ENCODE measurements at regions not wholly inside any gene's neighbourhood (a gene's known extent, or its start where the extent isn't known, plus 50 kb on each side); places are given as distances from the start of the nearest gene placed in this dataset.

DNA sequence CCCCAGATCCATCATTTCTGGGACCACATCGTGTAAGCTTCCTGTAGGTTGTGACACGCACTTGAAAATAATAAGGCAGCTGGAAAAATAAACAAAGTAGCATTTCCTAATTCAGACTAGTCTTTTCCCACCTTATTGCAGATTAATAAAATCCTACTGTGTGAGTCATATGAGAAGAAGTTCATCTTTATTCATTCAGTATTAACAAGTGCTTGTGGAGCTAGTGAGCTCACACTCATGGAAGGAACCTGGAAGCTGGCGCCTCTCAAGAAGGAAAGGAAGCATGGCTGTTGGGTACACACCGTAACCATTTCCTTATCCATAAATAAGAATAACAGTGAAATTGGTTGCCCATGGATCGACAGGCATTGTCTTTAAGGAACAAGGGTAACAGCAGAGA, 152.6 kb upstream of the PFKP start:
- Histone ChIP-seq H3K9me3 (no peaks in the 10 kb centered on the region), H3K27ac (no peak overlapping the region), H3K4me3 (no peak overlapping the region), H3K4me1 (no peaks in the 10 kb centered on the region), H3K36me3 (no peaks in the 10 kb centered on the region), H3K27me3 (no peaks in the 10 kb centered on the region)
- TF ChIP-seq POLR2A (IDR thresholded peaks at IDR 0.05), result no peak
- TF ChIP-seq, protein P1, sequence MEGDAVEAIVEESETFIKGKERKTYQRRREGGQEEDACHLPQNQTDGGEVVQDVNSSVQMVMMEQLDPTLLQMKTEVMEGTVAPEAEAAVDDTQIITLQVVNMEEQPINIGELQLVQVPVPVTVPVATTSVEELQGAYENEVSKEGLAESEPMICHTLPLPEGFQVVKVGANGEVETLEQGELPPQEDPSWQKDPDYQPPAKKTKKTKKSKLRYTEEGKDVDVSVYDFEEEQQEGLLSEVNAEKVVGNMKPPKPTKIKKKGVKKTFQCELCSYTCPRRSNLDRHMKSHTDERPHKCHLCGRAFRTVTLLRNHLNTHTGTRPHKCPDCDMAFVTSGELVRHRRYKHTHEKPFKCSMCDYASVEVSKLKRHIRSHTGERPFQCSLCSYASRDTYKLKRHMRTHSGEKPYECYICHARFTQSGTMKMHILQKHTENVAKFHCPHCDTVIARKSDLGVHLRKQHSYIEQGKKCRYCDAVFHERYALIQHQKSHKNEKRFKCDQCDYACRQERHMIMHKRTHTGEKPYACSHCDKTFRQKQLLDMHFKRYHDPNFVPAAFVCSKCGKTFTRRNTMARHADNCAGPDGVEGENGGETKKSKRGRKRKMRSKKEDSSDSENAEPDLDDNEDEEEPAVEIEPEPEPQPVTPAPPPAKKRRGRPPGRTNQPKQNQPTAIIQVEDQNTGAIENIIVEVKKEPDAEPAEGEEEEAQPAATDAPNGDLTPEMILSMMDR (IDR thresholded peaks at IDR 0.05), result no peak
- DNase-seq, result no peak

DNA sequence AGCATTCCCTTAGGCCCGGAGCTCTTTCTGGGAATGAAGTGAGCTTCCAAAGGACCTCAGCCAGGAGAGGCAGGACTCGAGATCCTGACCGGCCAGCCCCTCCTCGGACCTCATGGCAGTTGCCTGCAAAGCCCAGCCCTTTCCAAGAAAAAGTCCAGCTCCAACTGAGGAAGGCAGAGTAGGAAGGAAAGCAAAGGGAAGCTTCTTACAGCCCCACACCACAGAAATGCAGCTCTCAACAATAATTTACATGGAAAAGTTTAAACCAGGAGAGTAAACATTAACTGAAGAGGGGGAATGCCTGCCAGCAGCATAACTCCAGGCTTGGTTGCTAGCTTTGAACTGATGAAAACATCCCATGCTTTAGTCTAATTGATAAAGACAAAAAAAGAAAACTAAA, 153.9 kb upstream of the PFKP start:
- H3K9me3 ChIP-seq, result no peaks in the 10 kb centered on the region
- no peak for DNase-seq
- no peak for TF ChIP-seq POLR2A (IDR thresholded peaks at IDR 0.05)
- TF ChIP-seq, protein P1 (IDR thresholded peaks at IDR 0.05), result no peak

DNA sequence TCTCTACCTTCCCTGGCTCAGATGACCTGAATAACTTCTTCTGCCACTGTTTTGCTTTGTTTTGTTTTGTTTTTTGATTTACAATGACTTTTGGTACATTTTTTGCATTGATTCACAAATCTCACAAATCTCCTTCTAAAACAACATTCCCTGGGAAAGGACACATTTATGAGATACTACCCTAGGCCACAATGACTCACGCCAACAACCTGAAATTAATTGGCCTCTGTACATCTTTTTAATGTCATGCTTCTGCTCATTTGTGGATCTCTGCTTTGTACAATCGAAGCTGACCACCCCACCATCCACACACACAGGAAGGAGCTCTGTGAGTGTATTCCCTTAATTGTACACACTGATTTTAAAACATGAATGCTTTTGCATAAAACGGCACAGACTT, 156.7 kb upstream of the PFKP start:
- no peak overlapping the region for H3K27ac ChIP-seq
- H3K27me3 ChIP-seq, result no peaks in the 10 kb centered on the region
- no peak overlapping the region for H3K4me3 ChIP-seq
- H3K4me1 ChIP-seq, result no peaks in the 10 kb centered on the region
- no peaks in the 10 kb centered on the region for H3K36me3 ChIP-seq
- DNase-seq, result no peak
- TF ChIP-seq, protein P1 (IDR thresholded peaks at IDR 0.05), result no peak
- no peak for TF ChIP-seq POLR2A (IDR thresholded peaks at IDR 0.05)
- no peaks in the 10 kb centered on the region for H3K9me3 ChIP-seq

More for the DNA sequence above, 153.9 kb upstream of the PFKP start:
- Histone ChIP-seq H3K27me3 (no peaks in the 10 kb centered on the region), H3K4me3 (no peak overlapping the region), H3K4me1 (no peaks in the 10 kb centered on the region), H3K27ac (no peak overlapping the region), H3K36me3 (no peaks in the 10 kb centered on the region)

DNA sequence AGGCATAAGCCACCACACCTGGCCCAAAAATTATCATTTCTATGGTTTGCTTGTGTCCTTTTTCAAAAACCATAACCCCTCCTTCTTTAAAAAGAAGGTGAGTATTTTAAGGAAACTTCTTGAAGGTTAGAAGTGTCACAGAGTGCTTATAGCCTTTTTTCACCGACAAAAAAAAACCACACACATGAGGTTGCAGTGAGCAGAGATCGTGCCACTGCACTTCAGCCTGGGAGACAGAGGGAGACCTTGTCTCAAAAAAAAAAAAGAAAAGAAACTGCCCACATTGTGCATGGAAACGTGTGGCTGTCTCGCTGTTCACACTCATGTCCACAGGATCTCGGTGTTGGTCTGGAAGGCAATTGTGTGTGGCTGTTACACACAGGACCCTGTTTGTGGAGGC, 157.4 kb upstream of the PFKP start:
- DNase-seq, result no peak
- Histone ChIP-seq H3K4me1 (no peaks in the 10 kb centered on the region), H3K4me3 (no peak overlapping the region), H3K27me3 (no peaks in the 10 kb centered on the region), H3K27ac (no peak overlapping the region), H3K36me3 (no peaks in the 10 kb centered on the region), H3K9me3 (no peaks in the 10 kb centered on the region)
- TF ChIP-seq, protein P1 (IDR thresholded peaks at IDR 0.05), result no peak
- no peak for TF ChIP-seq POLR2A (IDR thresholded peaks at IDR 0.05)

DNA sequence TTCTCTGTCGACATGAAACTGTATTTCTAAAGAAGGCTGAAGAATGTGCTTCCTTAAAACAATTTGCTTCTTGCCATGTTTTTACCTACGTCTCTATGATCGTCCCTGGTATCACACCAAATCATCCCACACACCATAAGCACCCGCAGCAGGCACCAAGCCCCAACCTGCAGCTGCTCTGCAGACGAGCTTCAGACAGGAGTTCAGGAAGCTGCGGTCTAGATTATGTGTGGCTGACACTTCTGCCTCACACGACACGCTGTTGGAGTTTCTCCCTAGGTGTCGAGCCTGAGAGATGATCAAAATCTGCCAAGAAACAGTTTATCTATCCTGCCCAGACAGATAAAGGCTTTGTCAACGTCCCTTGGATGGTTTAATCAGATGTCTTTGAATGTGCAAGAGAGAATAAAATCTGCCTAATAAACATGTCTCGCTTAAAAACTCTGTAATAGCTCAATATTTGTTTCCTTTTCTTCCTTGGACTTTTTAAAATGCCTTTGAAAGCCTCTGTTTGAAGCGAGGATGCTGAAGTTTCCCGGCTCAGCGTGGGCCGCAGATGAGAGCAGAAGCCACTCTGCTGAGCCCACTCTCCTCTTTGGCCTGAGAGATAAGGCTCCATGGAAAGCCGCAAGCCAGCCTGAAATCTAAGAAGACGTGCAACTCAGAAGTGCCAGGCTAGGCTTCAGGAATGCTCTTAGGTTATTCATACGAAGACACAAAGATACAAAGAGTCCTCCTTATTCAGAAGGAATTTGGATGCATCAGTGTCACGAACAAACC, 158.3 kb upstream of the PFKP start:
- Histone ChIP-seq H3K4me1 (no peaks in the 10 kb centered on the region), H3K9me3 (no peaks in the 10 kb centered on the region), H3K27me3 (no peaks in the 10 kb centered on the region), H3K36me3 (no peaks in the 10 kb centered on the region), H3K27ac (no peak overlapping the region), H3K4me3 (no peak overlapping the region)
- no peak for DNase-seq
- no peak for TF ChIP-seq POLR2A (IDR thresholded peaks at IDR 0.05)
- TF ChIP-seq, protein P1 (IDR thresholded peaks at IDR 0.05), result no peak
